ENCODE measurements at regions not wholly inside any gene's neighbourhood (a gene's known extent, or its start where the extent isn't known, plus 50 kb on each side); places are given as distances from the start of the nearest gene placed in this dataset.

DNA sequence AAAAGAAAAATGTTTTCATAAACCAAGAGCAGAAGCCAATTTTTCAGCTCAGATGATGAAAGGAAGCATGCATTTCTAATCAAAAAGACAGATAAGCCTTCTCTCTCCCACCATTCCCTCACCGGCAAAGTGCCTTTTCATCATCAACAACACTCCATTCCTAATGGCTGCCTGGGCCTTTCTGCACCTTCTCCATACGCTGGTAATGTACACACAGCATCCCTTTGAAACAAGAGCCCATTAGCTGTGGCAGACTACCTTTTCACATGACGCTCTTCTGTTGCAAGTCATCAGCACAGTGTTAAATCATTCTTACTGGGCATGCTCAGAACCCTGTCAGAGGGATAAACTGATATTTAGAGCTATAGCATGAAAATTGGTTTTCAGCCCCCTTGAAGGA is 408.9 kb downstream of the MEIS1 start:
- Histone ChIP-seq H3K4me1 (ENCODE audit: control insufficient read depth, extremely low read depth, insufficient read depth, low read length) (no peaks in the 10 kb centered on the region), H4K20me1 (replicated peaks; ENCODE audit: control insufficient read depth, extremely low read depth, insufficient read depth, low read length) (no peaks in the 10 kb centered on the region), H3K27me3 (ENCODE audit: control insufficient read depth in 2 of 2, insufficient read depth in 2 of 2, low read length in 2 of 2) (no peaks in the 10 kb centered on the region), H2AFZ (ENCODE audit: low read depth, low read length) (no peak overlapping the region), H3K9me3 (replicated peaks; ENCODE audit: control insufficient read depth, insufficient read depth, low read length) (no peaks in the 10 kb centered on the region), H3K4me3 (replicated peaks in 1 of 3; ENCODE audit: insufficient read depth in 1 of 3, low read depth in 1 of 3, low read length in 3 of 3) (no peak overlapping the region), H3K27ac (ENCODE audit: insufficient read depth, low read depth, low read length) (no peak overlapping the region), H3K9ac (replicated peaks; ENCODE audit: extremely low read depth, insufficient read depth, low read length) (no peak overlapping the region), H3K9me1 (replicated peaks; ENCODE audit: control insufficient read depth, extremely low read depth, insufficient read depth, low read length) (no peaks in the 10 kb centered on the region), H3K79me2 (ENCODE audit: control insufficient read depth, insufficient read depth, low read length) (no peaks in the 10 kb centered on the region), H3K4me2 (ENCODE audit: insufficient read depth, low read length) (no peak overlapping the region), H3K36me3 (ENCODE audit: control insufficient read depth in 2 of 2, extremely low read depth in 1 of 2, insufficient read depth in 2 of 2, low read length in 2 of 2) (no peaks in the 10 kb centered on the region)
- DNase-seq (ENCODE audit: low read depth, low spot score) (no peak), FAIRE-seq (no peak)
- CTCF ChIA-PET = interaction anchor here (1.2 to 1.3 kb wide), 2 partner anchors 21 to 372 kb away, joined by 3 read pairs; no protein-coding TSS in a partner anchor
- POLR2A ChIA-PET = no interaction called here
- no TSS peak for BruUV-seq (replicated peaks)
- intact Hi-C loops (cut with micrococcal nuclease) = no loop called here
- dilution Hi-C loops (cut with MboI; ENCODE audit: extremely low pct_ligation_motif_present, low sequenced_read_pairs) = no loop called here
- TF ChIP-seq EZH2 (IDR thresholded peaks at IDR 0.05; ENCODE audit: borderline replicate concordance, low read depth, low read length, severe bottlenecking) = no peak
- TF ChIP-seq, protein P1, sequence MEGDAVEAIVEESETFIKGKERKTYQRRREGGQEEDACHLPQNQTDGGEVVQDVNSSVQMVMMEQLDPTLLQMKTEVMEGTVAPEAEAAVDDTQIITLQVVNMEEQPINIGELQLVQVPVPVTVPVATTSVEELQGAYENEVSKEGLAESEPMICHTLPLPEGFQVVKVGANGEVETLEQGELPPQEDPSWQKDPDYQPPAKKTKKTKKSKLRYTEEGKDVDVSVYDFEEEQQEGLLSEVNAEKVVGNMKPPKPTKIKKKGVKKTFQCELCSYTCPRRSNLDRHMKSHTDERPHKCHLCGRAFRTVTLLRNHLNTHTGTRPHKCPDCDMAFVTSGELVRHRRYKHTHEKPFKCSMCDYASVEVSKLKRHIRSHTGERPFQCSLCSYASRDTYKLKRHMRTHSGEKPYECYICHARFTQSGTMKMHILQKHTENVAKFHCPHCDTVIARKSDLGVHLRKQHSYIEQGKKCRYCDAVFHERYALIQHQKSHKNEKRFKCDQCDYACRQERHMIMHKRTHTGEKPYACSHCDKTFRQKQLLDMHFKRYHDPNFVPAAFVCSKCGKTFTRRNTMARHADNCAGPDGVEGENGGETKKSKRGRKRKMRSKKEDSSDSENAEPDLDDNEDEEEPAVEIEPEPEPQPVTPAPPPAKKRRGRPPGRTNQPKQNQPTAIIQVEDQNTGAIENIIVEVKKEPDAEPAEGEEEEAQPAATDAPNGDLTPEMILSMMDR (IDR thresholded peaks at IDR 0.05; ENCODE audit: extremely low read depth in 1 of 2, insufficient read depth in 1 of 2, low read depth in 1 of 2, low read length in 2 of 2) = no peak
- TF ChIP-seq FOS (IDR thresholded peaks at IDR 0.05; ENCODE audit: borderline replicate concordance, insufficient read depth, low read length) = no peak
- no peak for TF ChIP-seq MYC (IDR thresholded peaks at IDR 0.05; ENCODE audit: low read depth, low read length)

DNA sequence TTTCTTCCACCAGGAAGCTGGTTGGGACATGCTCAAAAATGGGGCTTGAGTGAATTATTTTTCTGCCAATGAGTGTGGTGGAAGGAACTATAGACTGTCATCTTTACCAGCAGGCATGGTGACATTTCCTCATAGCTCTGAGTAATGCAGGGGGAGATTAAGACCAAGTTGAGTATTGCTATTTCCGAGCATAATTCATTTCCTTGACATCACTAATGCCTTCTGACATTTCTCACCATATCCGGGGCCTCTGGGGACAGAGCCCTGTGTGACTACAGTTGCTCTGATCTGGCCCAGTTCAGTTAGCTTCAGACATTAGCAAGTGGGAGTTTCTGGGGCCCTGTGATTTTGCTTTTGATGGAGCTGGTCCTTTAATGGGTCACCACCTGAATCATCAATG is 410.4 kb downstream of the MEIS1 start:
- ChIA-PET CTCF (interaction anchor here (1.2 kb wide), 1 partner anchor 23 kb away, joined by 3 read pairs; no protein-coding TSS in a partner anchor), POLR2A (no interaction called here)
- Histone ChIP-seq H3K9me1 (replicated peaks; ENCODE audit: control insufficient read depth, extremely low read depth, insufficient read depth, low read length) (no peaks in the 10 kb centered on the region), H2AFZ (ENCODE audit: low read depth, low read length) (no peak overlapping the region), H3K4me3 (replicated peaks in 1 of 3; ENCODE audit: insufficient read depth in 1 of 3, low read depth in 1 of 3, low read length in 3 of 3) (no peak overlapping the region), H3K9ac (replicated peaks; ENCODE audit: extremely low read depth, insufficient read depth, low read length) (no peak overlapping the region), H4K20me1 (replicated peaks; ENCODE audit: control insufficient read depth, extremely low read depth, insufficient read depth, low read length) (no peaks in the 10 kb centered on the region), H3K27ac (ENCODE audit: insufficient read depth, low read depth, low read length) (no peak overlapping the region), H3K9me3 (replicated peaks; ENCODE audit: control insufficient read depth, insufficient read depth, low read length) (no peaks in the 10 kb centered on the region), H3K4me1 (ENCODE audit: control insufficient read depth, extremely low read depth, insufficient read depth, low read length) (no peaks in the 10 kb centered on the region), H3K27me3 (ENCODE audit: control insufficient read depth in 2 of 2, insufficient read depth in 2 of 2, low read length in 2 of 2) (no peaks in the 10 kb centered on the region), H3K79me2 (ENCODE audit: control insufficient read depth, insufficient read depth, low read length) (no peaks in the 10 kb centered on the region), H3K36me3 (ENCODE audit: control insufficient read depth in 2 of 2, extremely low read depth in 1 of 2, insufficient read depth in 2 of 2, low read length in 2 of 2) (no peaks in the 10 kb centered on the region), H3K4me2 (ENCODE audit: insufficient read depth, low read length) (no peak overlapping the region)
- dilution Hi-C loops (cut with MboI; ENCODE audit: extremely low pct_ligation_motif_present, low sequenced_read_pairs) = no loop called here
- TF ChIP-seq JUN (IDR thresholded peaks at IDR 0.05; ENCODE audit: borderline replicate concordance, insufficient read depth, insufficient read length, low read depth) (no peak), POLR2A (IDR thresholded peaks at IDR 0.05; ENCODE audit: low read depth, low read length) (no peak), MYC (IDR thresholded peaks at IDR 0.05; ENCODE audit: low read depth, low read length) (no peak), EZH2 (IDR thresholded peaks at IDR 0.05; ENCODE audit: borderline replicate concordance, low read depth, low read length, severe bottlenecking) (no peak), GATA2 (IDR thresholded peaks at IDR 0.05; ENCODE audit: insufficient read depth, insufficient read length, low read depth, low read length) (no peak)
- TF ChIP-seq, protein P1 (IDR thresholded peaks at IDR 0.05; ENCODE audit: extremely low read depth in 1 of 2, insufficient read depth in 1 of 2, low read depth in 1 of 2, low read length in 2 of 2) = no peak
- TF ChIP-seq, protein P2, sequence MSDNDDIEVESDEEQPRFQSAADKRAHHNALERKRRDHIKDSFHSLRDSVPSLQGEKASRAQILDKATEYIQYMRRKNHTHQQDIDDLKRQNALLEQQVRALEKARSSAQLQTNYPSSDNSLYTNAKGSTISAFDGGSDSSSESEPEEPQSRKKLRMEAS (IDR thresholded peaks at IDR 0.05; ENCODE audit: insufficient read depth, insufficient read length) = no peak
- no TSS peak for BruUV-seq (replicated peaks)
- DNase-seq (ENCODE audit: low read depth, low spot score) = no peak
- intact Hi-C loops (cut with micrococcal nuclease) = no loop called here
- no peak for FAIRE-seq

Measured in endothelial cell of umbilical vein (primary cell).